Keratinocyte (primary cell): ENCODE measurements at regions not wholly inside any gene's neighbourhood (a gene's known extent, or its start where the extent isn't known, plus 50 kb on each side); places are given as distances from the start of the nearest gene placed in this dataset.

Source experiments
- CTCF ChIP-seq, 3 experiments: IDR thresholded peaks in 1 of 3; conservative IDR thresholded peaks in 1 of 3; optimal IDR thresholded peaks in 1 of 3; 2 replicates in 2 of 3; 3 replicates in 1 of 3; pipeline versions ENCODE3 to v1.5.1; 2011; ENCODE audit warnings: low read length in 3 of 3, mild to moderate bottlenecking in 3 of 3, moderate library complexity in 2 of 3, control low read depth in 1 of 3, inconsistent platforms in 1 of 3; ENCODE audit not compliant: insufficient read depth in 2 of 3; ENCODE audit errors: extremely low read depth in 1 of 3
- EZH2 ChIP-seq: IDR thresholded peaks from one replicate; pipeline ENCODE4 v1.6.1; 2012; ENCODE audit warnings: inconsistent platforms, mild to moderate bottlenecking, low read length, moderate library complexity

GRCh38 chr18:2431806-2432205 is 139.5 kb downstream of the METTL4 start:
- TF ChIP-seq EZH2 (no peak), CTCF (optimal IDR thresholded peaks at IDR 0.05 in 1 of 3, IDR thresholded peaks at IDR 0.05 in 1 of 3, conservative IDR thresholded peaks at IDR 0.05 in 1 of 3; ENCODE audit: extremely low read depth in 1 of 3, insufficient read depth in 2 of 3, low read length in 3 of 3) (no peak)
